ENCODE measurements at regions not wholly inside any gene's neighbourhood (a gene's known extent, or its start where the extent isn't known, plus 50 kb on each side); places are given as distances from the start of the nearest gene placed in this dataset.

DNA sequence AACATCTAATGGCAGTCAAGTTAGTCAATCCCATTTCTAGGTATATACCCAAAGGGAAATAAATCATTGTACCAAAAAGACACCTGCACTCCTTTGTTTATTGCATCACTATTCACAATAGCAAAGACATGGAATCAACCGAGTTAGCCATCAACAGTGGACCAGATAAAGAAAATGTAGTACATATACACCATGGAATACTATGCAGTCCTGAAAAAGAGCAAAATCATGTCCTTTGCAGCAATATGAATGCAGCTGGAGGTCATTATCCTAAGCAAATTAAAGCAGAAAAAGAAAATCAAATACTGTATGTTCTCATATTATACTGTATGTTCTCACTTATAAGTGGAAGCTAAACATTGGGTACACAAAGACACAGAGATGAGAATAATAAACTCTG lies 204.0 kb downstream of the KCNJ2 start:
- Histone ChIP-seq H3K27me3 (no peaks in the 10 kb centered on the region), H3K27ac (no peak overlapping the region), H3K4me1 (no peaks in the 10 kb centered on the region), H3K36me3 (no peaks in the 10 kb centered on the region), H3K4me3 (no peak overlapping the region), H3K9me3 (no peaks in the 10 kb centered on the region)
- intact Hi-C loops (cut with DNase I; ENCODE audit: low total_unique reads), result no loop called here
- TF ChIP-seq, protein P1, sequence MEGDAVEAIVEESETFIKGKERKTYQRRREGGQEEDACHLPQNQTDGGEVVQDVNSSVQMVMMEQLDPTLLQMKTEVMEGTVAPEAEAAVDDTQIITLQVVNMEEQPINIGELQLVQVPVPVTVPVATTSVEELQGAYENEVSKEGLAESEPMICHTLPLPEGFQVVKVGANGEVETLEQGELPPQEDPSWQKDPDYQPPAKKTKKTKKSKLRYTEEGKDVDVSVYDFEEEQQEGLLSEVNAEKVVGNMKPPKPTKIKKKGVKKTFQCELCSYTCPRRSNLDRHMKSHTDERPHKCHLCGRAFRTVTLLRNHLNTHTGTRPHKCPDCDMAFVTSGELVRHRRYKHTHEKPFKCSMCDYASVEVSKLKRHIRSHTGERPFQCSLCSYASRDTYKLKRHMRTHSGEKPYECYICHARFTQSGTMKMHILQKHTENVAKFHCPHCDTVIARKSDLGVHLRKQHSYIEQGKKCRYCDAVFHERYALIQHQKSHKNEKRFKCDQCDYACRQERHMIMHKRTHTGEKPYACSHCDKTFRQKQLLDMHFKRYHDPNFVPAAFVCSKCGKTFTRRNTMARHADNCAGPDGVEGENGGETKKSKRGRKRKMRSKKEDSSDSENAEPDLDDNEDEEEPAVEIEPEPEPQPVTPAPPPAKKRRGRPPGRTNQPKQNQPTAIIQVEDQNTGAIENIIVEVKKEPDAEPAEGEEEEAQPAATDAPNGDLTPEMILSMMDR (IDR thresholded peaks at IDR 0.05), result no peak
- TF ChIP-seq POLR2A (IDR thresholded peaks at IDR 0.05), result no peak
- no peak for DNase-seq

DNA sequence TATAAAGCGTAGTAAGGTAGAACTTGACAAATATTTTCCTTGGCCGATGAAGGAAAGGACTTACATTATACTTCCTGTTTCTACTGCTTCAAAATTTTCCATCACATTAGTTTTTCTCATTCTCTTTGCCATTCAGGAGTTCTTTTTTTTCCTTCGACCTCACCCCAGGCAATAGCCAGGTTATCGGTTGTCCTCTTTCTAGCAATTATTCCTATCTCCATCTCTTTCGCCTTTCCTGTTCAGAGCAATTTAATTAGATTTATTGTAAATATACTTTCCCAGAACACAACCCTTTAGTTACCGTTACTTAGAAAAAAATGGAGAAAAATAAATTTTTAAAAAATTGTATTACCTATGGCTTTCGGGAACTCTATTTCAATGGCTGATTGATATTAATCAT lies 205.2 kb downstream of the KCNJ2 start:
- Histone ChIP-seq H3K27ac (no peak overlapping the region), H3K27me3 (no peaks in the 10 kb centered on the region), H3K36me3 (no peaks in the 10 kb centered on the region), H3K9me3 (no peaks in the 10 kb centered on the region), H3K4me1 (no peaks in the 10 kb centered on the region), H3K4me3 (no peak overlapping the region)
- no peak for TF ChIP-seq POLR2A (IDR thresholded peaks at IDR 0.05)
- TF ChIP-seq, protein P1 (IDR thresholded peaks at IDR 0.05), result no peak
- intact Hi-C loops (cut with DNase I; ENCODE audit: low total_unique reads), result no loop called here
- DNase-seq, result no peak

- Histone ChIP-seq H3K4me3 (no peak overlapping the region), H3K27ac (no peak overlapping the region), H3K9me3 (no peaks in the 10 kb centered on the region), H3K36me3 (no peaks in the 10 kb centered on the region), H3K4me1 (no peaks in the 10 kb centered on the region), H3K27me3 (no peaks in the 10 kb centered on the region)
- DNase-seq, result no peak
- TF ChIP-seq POLR2A (IDR thresholded peaks at IDR 0.05), result no peak
- TF ChIP-seq, protein P1 (IDR thresholded peaks at IDR 0.05), result no peak
- intact Hi-C loops (cut with DNase I; ENCODE audit: low total_unique reads), result no loop called here
Observed at GRCh38 chr17:70375406-70375805, 206.1 kb downstream of the KCNJ2 start.

GRCh38 chr17:70375813-70376770 lies 206.8 kb downstream of the KCNJ2 start:
- intact Hi-C loops (cut with DNase I; ENCODE audit: low total_unique reads), result no loop called here
- no peaks in the 10 kb centered on the region for H3K36me3 ChIP-seq
- no peak overlapping the region for H3K27ac ChIP-seq
- no peaks in the 10 kb centered on the region for H3K9me3 ChIP-seq
- H3K4me1 ChIP-seq, result no peaks in the 10 kb centered on the region
- TF ChIP-seq, protein P1 (IDR thresholded peaks at IDR 0.05), result no peak
- no peak for TF ChIP-seq POLR2A (IDR thresholded peaks at IDR 0.05)
- no peaks in the 10 kb centered on the region for H3K27me3 ChIP-seq
- H3K4me3 ChIP-seq, result no peak overlapping the region
- DNase-seq, result no peak

GRCh38 chr17:70377654-70378053 lies 208.3 kb downstream of the KCNJ2 start:
- H3K27ac ChIP-seq, result no peak overlapping the region
- TF ChIP-seq POLR2A (IDR thresholded peaks at IDR 0.05), result no peak
- TF ChIP-seq, protein P1 (IDR thresholded peaks at IDR 0.05), result no peak
- H3K9me3 ChIP-seq, result no peaks in the 10 kb centered on the region
- no peaks in the 10 kb centered on the region for H3K4me1 ChIP-seq
- intact Hi-C loops (cut with DNase I; ENCODE audit: low total_unique reads), result no loop called here
- H3K36me3 ChIP-seq, result no peaks in the 10 kb centered on the region
- no peak overlapping the region for H3K4me3 ChIP-seq
- no peaks in the 10 kb centered on the region for H3K27me3 ChIP-seq
- no peak for DNase-seq

Measured in uterus (tissue), 3 donors.